Activated CD4-positive, alpha-beta memory T cell treated with anti-CD3 and anti-CD28 coated beads for 36 hours (primary cell): ENCODE measurements at regions not wholly inside any gene's neighbourhood (a gene's known extent, or its start where the extent isn't known, plus 50 kb on each side); places are given as distances from the start of the nearest gene placed in this dataset.
"Not testable (repeated sequence)": the region's sequence is repeated elsewhere in the genome, so short reads cannot be mapped to it uniquely, and the experiment has no call there.

Experiments
- CTCF ChIA-PET: fragments of 350-600 bp; sonication (Branson Sonifier 250); formaldehyde crosslinking; loops from one replicate; lab custom pipeline; 2021; ENCODE audit warnings: antibody characterized with exemption, inconsistent platforms; lab: Charles Lee
- POLR2A ChIA-PET: fragments of 350-600 bp; sonication (Branson Sonifier 250); formaldehyde crosslinking; loops from one replicate; lab custom pipeline; 2021; ENCODE audit warnings: antibody characterized with exemption; lab: Charles Lee
- DNase-seq: peaks from one replicate; pipeline ENCODE4 v3.0.0-alpha.2; 2020
- H3K27ac Mint-ChIP-seq: one replicate; pipeline ENCODE4 v1.8.0; 2021; ENCODE audit warnings: mixed read lengths
- H3K27me3 Mint-ChIP-seq: one replicate; pipeline ENCODE4 v1.8.0; 2021; ENCODE audit warnings: mixed read lengths
- H3K36me3 Mint-ChIP-seq: one replicate; pipeline ENCODE4 v1.8.0; 2021; ENCODE audit warnings: mixed read lengths
- H3K4me1 Mint-ChIP-seq: one replicate; pipeline ENCODE4 v1.8.0; 2021; ENCODE audit warnings: low read depth, mixed read lengths
- H3K4me3 Mint-ChIP-seq: one replicate; pipeline ENCODE4 v1.8.0; 2021; ENCODE audit warnings: mild to moderate bottlenecking, mixed read lengths
- H3K9me3 Mint-ChIP-seq: one replicate; pipeline ENCODE4 v1.8.0; 2021; ENCODE audit warnings: mixed read lengths
- intact Hi-C: fragments of 100-400 bp; cut with micrococcal nuclease; formaldehyde crosslinking; loops from one replicate; pipeline ENCODE4 v1.15.1; 2023

DNA sequence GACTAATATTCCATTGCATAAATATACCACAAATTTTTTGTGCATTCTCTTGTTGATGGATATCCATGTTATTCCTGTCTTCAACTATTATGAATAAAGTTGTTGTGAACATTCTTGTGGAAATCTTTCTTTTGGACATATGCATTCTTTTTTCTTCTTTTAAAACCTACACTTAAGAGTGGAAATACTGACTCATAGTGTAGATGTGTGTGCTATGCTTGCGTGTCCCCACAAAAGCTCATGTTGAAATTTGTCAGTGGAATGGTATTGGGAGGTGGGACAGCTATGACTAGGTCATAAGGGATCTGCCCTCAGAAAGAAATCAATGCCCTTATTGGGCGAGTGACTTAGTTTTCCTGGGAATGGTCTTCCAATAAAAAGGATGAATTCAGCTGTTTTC, 203.6 kb upstream of the PRSS58 start:
- Mint-ChIP-seq H3K27me3 (no peaks in the 10 kb centered on the region), H3K27ac (peak overlapping the region; percentile 21), H3K9me3 (no peaks in the 10 kb centered on the region), H3K4me1 (peaks cover 48% of the 10 kb centered on the region), H3K4me3 (no peak overlapping the region), H3K36me3 (no peaks in the 10 kb centered on the region)
- CTCF ChIA-PET, result interaction anchor here (1.0 to 13.7 kb wide), 11 partner anchors 17 to 349 kb away, joined by 3 to 324 read pairs (median 5); no protein-coding TSS in a partner anchor
- POLR2A ChIA-PET, result interaction anchor here (1.0 to 1.1 kb wide), 2 partner anchors 346 to 350 kb away, joined by 3 read pairs; no protein-coding TSS in a partner anchor
- intact Hi-C loops, result loop anchor here (5.0 kb wide), 1 partner anchor 56 kb away; no protein-coding TSS in a partner anchor
- no peak for DNase-seq

DNA sequence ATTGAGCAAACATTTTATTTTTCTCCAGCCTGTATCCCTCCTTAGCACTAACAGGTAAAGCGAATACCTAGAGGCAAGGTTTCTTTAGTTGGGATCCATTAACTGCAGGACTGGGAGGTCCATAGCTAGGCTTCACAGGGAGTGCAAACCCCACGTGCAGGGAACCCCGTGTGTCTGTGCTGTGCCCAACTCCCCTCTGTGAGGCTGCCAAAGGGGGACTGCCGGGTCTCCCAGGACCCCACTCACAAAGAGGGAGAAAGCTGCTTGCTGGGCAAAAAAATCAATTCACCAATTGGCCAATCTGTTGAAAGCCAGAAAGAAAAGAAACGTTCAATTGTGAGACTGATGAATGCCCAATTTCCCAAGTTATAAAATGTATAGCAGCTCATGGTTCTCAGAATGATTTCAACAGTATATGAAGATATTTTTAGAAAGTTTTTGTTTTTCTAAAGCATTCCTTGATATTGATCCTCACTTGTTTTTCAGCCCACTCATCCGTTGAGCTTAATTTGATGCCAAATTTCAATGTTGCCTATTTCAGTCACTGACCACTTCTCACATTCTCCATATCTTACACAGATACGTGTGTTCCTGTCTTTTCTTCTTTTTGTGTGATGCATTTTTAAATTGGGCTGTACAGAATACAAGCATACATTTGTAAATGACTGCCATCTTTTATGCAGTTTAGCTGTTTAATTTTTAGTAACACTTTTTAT, 202.7 kb upstream of the PRSS58 start:
- ChIA-PET CTCF (interaction anchor here (0.6 to 13.7 kb wide), 20 partner anchors 10 to 405 kb away, joined by 3 to 324 read pairs (median 5); no protein-coding TSS in a partner anchor), POLR2A (no interaction called here)
- no peaks in the 10 kb centered on the region for H3K9me3 Mint-ChIP-seq
- no peaks in the 10 kb centered on the region for H3K27me3 Mint-ChIP-seq
- no peaks in the 10 kb centered on the region for H3K36me3 Mint-ChIP-seq
- peak overlapping the region; percentile 52 for H3K27ac Mint-ChIP-seq
- H3K4me1 Mint-ChIP-seq, result peaks cover 50% of the 10 kb centered on the region
- intact Hi-C loops, result loop anchor here (5.0 kb wide), 1 partner anchor 57 kb away; no protein-coding TSS in a partner anchor
- DNase-seq, result no peak
- H3K4me3 Mint-ChIP-seq, result no peak overlapping the region

DNA sequence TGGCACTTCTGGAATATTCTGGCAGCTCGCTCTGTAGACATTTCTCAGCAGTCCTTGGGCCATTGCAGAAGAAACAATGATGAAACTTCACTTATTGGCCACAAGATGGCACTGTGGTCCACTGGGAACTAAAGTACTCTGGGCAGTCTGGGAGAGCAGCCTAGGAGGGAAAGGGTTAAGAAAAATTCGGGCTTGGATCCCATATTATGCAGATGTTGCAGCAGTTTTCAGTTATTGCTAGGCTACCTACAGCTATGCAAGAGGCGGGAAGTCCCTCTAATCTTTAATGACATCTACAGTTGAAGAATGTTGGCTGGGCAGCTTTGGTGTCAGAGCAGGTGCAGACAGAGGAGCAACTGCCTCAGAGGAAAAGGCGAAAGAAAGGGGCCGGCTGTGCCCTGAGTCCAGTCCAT, 201.7 kb upstream of the PRSS58 start:
- H3K27me3 Mint-ChIP-seq, result no peaks in the 10 kb centered on the region
- H3K9me3 Mint-ChIP-seq, result no peaks in the 10 kb centered on the region
- H3K4me3 Mint-ChIP-seq, result no peak overlapping the region
- intact Hi-C loops, result loop anchor here (1.0 to 5.0 kb wide), 3 partner anchors 19 to 38 kb away; no protein-coding TSS in a partner anchor
- CTCF ChIA-PET, result interaction anchor here (0.6 to 13.7 kb wide), 34 partner anchors 8 to 406 kb away, joined by 3 to 324 read pairs (median 4); no protein-coding TSS in a partner anchor
- POLR2A ChIA-PET, result no interaction called here
- H3K36me3 Mint-ChIP-seq, result no peaks in the 10 kb centered on the region
- peak; percentile 49 for DNase-seq
- H3K4me1 Mint-ChIP-seq, result peaks cover 59% of the 10 kb centered on the region
- peak overlapping the region; percentile 39 for H3K27ac Mint-ChIP-seq

DNA sequence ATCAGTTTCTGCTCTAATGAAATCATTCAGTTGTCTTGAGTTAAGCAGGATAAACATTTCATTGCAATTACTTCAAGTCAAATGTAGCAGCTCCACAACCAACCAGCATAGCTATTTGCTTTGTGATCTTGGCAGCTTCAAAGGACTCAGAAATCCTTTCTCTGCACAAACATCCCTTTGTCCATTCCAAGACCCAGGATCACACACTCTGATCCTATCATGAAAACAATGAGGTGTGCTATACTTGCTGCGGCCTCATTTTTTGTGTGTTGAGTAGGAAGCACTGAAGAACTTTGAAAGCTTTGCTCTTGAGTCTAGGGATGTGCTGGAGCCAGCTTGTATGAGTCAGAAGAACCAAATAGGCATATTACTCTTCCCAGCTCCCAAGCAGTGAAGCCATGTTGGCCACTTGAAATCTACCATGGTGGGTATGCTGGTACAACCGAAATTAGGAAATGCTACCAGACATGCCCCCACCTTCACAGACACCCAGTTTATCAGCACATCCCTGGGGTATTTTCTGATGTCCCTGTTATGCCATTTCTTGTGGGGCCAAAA, 199.4 kb upstream of the PRSS58 start:
- Mint-ChIP-seq H3K4me3 (no peak overlapping the region), H3K27me3 (no peaks in the 10 kb centered on the region), H3K36me3 (no peaks in the 10 kb centered on the region), H3K27ac (no peak overlapping the region), H3K9me3 (no peaks in the 10 kb centered on the region), H3K4me1 (peaks cover 46% of the 10 kb centered on the region)
- ChIA-PET POLR2A (no interaction called here), CTCF (interaction anchor here (1.2 to 1.3 kb wide), 3 partner anchors 25 to 130 kb away, joined by 3 read pairs; no protein-coding TSS in a partner anchor)
- no peak for DNase-seq
- intact Hi-C loops, result loop anchor here (5.0 kb wide), 1 partner anchor 40 kb away; no protein-coding TSS in a partner anchor

DNA sequence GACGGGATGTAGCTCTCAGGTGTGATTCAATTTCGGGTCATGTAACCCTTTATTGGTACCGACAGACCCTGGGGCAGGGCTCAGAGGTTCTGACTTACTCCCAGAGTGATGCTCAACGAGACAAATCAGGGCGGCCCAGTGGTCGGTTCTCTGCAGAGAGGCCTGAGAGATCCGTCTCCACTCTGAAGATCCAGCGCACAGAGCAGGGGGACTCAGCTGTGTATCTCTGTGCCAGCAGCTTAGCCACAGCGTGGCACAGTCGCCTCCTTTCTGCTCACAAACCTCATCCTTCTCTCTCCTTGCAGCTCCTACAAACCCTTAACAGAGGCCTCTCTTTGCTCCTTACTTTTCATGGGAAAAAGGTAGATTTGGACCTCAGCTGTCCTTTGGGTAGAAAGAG, 197.5 kb upstream of the PRSS58 start:
- Mint-ChIP-seq H3K4me3 (peak overlapping the region; percentile 63), H3K27me3 (no peaks in the 10 kb centered on the region), H3K36me3 (no peaks in the 10 kb centered on the region), H3K9me3 (no peaks in the 10 kb centered on the region), H3K27ac (peak overlapping the region; percentile 68), H3K4me1 (peaks cover 41% of the 10 kb centered on the region)
- POLR2A ChIA-PET, result no interaction called here
- intact Hi-C loops, result loop anchor here (5.0 kb wide), 1 partner anchor 42 kb away; no protein-coding TSS in a partner anchor
- no peak for DNase-seq
- CTCF ChIA-PET, result interaction anchor here (0.8 to 1.7 kb wide), 5 partner anchors 15 to 356 kb away, joined by 3 to 8 read pairs (median 3); no protein-coding TSS in a partner anchor

DNA sequence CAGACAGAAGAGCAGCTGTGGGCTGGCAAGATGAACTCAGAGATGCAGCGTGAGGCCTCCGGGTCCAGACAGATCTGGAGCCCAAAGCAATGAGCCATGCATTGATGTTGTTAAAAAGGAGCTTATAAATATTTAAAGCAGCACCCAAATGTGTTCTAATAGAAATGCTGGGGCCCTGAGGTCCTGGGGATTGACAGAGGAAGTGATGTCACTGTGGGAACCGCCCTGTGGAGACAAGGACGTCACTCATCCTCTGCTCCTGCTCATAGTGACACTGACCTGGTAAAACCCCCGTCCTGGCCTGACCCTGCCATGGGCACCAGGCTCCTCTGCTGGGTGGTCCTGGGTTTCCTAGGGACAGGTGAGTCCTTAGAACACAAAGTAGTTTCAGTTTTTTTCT, 197.0 kb upstream of the PRSS58 start:
- no peaks in the 10 kb centered on the region for H3K36me3 Mint-ChIP-seq
- ChIA-PET POLR2A (no interaction called here), CTCF (interaction anchor here (0.9 to 1.7 kb wide), 4 partner anchors 14 to 70 kb away, joined by 3 to 8 read pairs (median 4); no protein-coding TSS in a partner anchor)
- H3K4me1 Mint-ChIP-seq, result peaks cover 39% of the 10 kb centered on the region
- H3K4me3 Mint-ChIP-seq, result peak overlapping the region; percentile 63
- peak; percentile 58 for DNase-seq
- no peaks in the 10 kb centered on the region for H3K9me3 Mint-ChIP-seq
- no peaks in the 10 kb centered on the region for H3K27me3 Mint-ChIP-seq
- H3K27ac Mint-ChIP-seq, result peak overlapping the region; percentile 68
- intact Hi-C loops, result loop anchor here (5.0 kb wide), 1 partner anchor 42 kb away; no protein-coding TSS in a partner anchor

DNA sequence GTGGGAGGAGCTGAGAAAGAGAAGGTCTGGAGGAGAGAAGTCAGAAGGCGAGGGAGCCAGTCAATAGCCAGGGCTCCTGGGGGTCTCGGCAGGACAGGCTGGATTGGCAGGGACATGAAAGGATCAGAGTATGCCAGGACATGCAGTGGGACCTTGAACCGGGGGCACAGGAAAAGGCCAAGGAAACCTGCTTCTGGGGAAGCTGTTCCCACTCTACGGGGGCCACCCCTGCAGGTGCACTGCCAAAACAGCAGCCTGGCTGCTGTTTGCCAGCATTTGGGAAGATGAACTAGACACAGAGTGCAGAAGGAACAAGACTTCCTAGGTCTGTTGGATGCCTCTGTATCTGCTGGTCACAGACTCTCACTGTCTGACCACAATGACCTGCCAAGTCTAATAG, 194.9 kb upstream of the PRSS58 start:
- Mint-ChIP-seq H3K4me1 (peaks cover 23% of the 10 kb centered on the region), H3K27me3 (peaks cover 2% of the 10 kb centered on the region), H3K36me3 (no peaks in the 10 kb centered on the region), H3K4me3 (no peak overlapping the region), H3K9me3 (no peaks in the 10 kb centered on the region), H3K27ac (no peak overlapping the region)
- DNase-seq, result no peak
- intact Hi-C loops, result no loop called here
- ChIA-PET POLR2A (no interaction called here), CTCF (no interaction called here)

DNA sequence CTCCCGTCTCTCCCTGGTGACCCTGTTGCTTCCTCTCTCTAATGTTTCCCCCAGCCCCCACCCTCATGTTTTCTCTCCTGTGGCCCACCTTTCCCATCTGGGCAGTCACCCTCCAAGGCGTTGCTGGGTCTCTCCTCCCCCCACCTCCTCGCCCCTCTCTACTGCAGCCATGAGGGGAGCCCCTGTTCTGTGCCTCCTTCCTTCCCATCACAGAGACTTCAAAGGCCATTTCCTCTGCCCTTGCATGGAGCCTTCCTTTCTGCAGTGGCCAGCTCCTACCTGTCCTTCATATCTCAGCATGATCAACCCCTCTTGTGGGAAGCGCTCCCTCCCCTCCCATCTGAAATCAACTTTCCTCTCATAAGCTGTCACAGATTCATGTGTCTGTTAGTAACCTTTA, 194.0 kb upstream of the PRSS58 start:
- intact Hi-C loops, result no loop called here
- H3K4me1 Mint-ChIP-seq, result peaks cover 22% of the 10 kb centered on the region
- POLR2A ChIA-PET, result no interaction called here
- no peaks in the 10 kb centered on the region for H3K9me3 Mint-ChIP-seq
- DNase-seq, result no peak
- CTCF ChIA-PET, result no interaction called here
- H3K27ac Mint-ChIP-seq, result no peak overlapping the region
- peaks cover 2% of the 10 kb centered on the region for H3K27me3 Mint-ChIP-seq
- no peaks in the 10 kb centered on the region for H3K36me3 Mint-ChIP-seq
- no peak overlapping the region for H3K4me3 Mint-ChIP-seq

DNA sequence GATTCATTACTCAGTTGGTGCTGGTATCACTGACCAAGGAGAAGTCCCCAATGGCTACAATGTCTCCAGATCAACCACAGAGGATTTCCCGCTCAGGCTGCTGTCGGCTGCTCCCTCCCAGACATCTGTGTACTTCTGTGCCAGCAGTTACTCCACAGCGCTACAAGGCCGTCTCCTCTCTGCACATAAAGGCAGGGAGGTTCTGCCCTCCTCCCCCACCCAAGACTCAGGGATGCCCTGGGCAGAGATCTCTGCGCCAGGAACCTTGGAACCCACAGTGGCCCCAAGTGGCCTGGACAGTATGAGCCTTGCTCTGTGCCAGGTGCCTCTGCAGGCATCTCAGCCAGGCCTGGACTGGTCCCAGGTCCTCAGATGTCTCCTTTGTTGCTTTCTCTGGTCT, 193.4 kb upstream of the PRSS58 start:
- Mint-ChIP-seq H3K9me3 (no peaks in the 10 kb centered on the region), H3K27ac (no peak overlapping the region), H3K27me3 (peaks cover 2% of the 10 kb centered on the region), H3K36me3 (no peaks in the 10 kb centered on the region), H3K4me3 (no peak overlapping the region), H3K4me1 (peaks cover 20% of the 10 kb centered on the region)
- intact Hi-C loops, result no loop called here
- no peak for DNase-seq
- ChIA-PET POLR2A (no interaction called here), CTCF (interaction anchor here (2.3 kb wide), 1 partner anchor 8 kb away, joined by 9 read pairs; no protein-coding TSS in a partner anchor)

DNA sequence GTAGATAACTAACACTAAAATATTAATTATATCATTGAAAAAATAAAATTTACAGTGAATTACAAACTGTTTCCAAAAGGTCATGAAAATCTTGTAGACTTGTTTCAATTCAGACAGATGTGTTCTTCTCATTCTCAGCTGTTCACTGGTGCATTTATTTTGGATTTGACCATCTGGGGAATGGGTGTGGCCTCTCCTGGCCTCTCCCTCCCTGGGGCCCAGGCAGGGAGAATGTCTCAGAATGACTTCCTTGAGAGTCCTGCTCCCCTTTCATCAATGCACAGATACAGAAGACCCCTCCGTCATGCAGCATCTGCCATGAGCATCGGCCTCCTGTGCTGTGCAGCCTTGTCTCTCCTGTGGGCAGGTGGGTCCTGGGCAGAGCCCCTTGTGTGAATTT, 192.8 kb upstream of the PRSS58 start:
- Mint-ChIP-seq H3K36me3 (no peaks in the 10 kb centered on the region), H3K4me1 (peaks cover 19% of the 10 kb centered on the region), H3K4me3 (peak overlapping the region; percentile 35), H3K9me3 (no peaks in the 10 kb centered on the region), H3K27ac (no peak overlapping the region), H3K27me3 (peaks cover 2% of the 10 kb centered on the region)
- ChIA-PET CTCF (interaction anchor here (2.3 kb wide), 1 partner anchor 9 kb away, joined by 9 read pairs; no protein-coding TSS in a partner anchor), POLR2A (no interaction called here)
- intact Hi-C loops, result no loop called here
- DNase-seq, result no peak

DNA sequence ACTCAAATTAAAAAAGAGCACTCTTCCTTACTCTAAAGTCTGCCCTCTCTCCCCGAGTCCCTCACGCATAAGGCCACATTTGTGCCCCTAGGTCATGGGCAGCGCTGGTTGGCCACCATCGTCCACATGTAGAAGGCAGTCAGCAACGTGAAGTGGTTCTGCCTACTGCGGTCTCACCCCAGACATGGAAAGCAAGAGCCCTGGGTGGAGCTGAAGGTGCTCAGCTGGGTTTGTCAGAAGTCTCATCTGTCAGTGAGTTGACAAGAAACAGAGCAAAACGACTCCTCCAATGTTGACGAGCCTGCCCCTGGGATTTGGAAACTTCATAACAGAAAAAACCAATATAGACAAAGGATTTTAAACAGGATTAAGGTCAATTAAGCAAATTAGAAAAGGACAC, 192.3 kb upstream of the PRSS58 start:
- peaks cover 2% of the 10 kb centered on the region for H3K27me3 Mint-ChIP-seq
- no peak overlapping the region for H3K27ac Mint-ChIP-seq
- H3K4me3 Mint-ChIP-seq, result peak overlapping the region; percentile 34
- no peak for DNase-seq
- intact Hi-C loops, result no loop called here
- no peaks in the 10 kb centered on the region for H3K36me3 Mint-ChIP-seq
- ChIA-PET POLR2A (no interaction called here), CTCF (interaction anchor here (2.3 kb wide), 1 partner anchor 9 kb away, joined by 9 read pairs; no protein-coding TSS in a partner anchor)
- H3K4me1 Mint-ChIP-seq, result peaks cover 16% of the 10 kb centered on the region
- no peaks in the 10 kb centered on the region for H3K9me3 Mint-ChIP-seq

DNA sequence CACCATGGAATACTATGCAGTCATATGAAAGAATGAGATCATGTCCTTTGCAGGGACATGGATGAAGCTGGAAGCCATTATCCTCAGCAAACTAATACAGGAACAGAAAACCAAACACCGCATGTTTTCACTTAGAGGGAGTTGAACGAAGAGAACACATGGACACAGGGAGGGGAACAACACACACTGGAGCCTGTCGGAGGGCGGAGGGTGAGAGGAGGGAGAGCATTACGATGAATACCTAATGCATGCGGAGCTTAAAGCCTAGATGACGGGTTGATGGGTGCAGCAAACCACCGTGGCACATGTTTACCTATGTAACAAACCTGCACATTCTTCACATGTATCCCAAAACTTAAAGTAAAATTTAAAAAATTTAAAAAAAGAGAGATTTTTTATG, 191.0 kb upstream of the PRSS58 start:
- intact Hi-C loops, H3K4me3 Mint-ChIP-seq, DNase-seq, POLR2A ChIA-PET, H3K27me3 Mint-ChIP-seq, H3K9me3 Mint-ChIP-seq, H3K4me1 Mint-ChIP-seq, H3K36me3 Mint-ChIP-seq: not testable (repeated sequence)
- peak overlapping the region; percentile 56 for H3K27ac Mint-ChIP-seq
- CTCF ChIA-PET, result interaction anchor here (1.7 to 2.3 kb wide), 2 partner anchors 10 kb away, joined by 6 to 9 read pairs; no protein-coding TSS in a partner anchor
